Heart right ventricle (tissue), 16 donors: ENCODE measurements at regions not wholly inside any gene's neighbourhood (a gene's known extent, or its start where the extent isn't known, plus 50 kb on each side); places are given as distances from the start of the nearest gene placed in this dataset.

Source experiments
- ATAC-seq, 8 donors: fragments of 200-7000 bp; cut with Tn5 transposase; one replicate each; pipeline ENCODE4 v1.9.1; 2020; ENCODE audit warnings: mild to moderate bottlenecking in 8 of 8, moderate library complexity in 8 of 8, moderate number of reproducible peaks in 1 of 8
- DNase-seq, 2 donors: peaks; one replicate each; pipeline ENCODE4 v3.0.0-alpha.2; 2020
- H3K27ac ChIP-seq, 10 donors: fragments of 200-600 bp; sonication (generic) in 2 of 10; one replicate each; pipeline versions ENCODE4 v1.5.0 to v1.8.0; 2020 to 2022; ENCODE audit warnings: mild to moderate bottlenecking in 3 of 10
- H3K27me3 ChIP-seq, 7 donors: fragments of 200-600 bp; one replicate each; pipeline ENCODE4 v1.8.0; 2021 to 2022; ENCODE audit warnings: mild to moderate bottlenecking in 2 of 7
- H3K36me3 ChIP-seq, 9 donors: fragments of 200-600 bp; sonication (generic) in 1 of 9; one replicate each; pipeline versions ENCODE4 v1.5.0 to v1.8.0; 2020 to 2022; ENCODE audit warnings: mild to moderate bottlenecking in 2 of 9
- H3K4me1 ChIP-seq, 9 donors: fragments of 200-600 bp; sonication (generic) in 1 of 9; one replicate each; pipeline versions ENCODE4 v1.5.0 to v1.8.0; 2020 to 2022; ENCODE audit warnings: mild to moderate bottlenecking in 4 of 9
- H3K4me3 ChIP-seq, 10 donors: fragments of 200-600 bp; sonication (generic) in 2 of 10; one replicate each; pipeline versions ENCODE4 v1.5.0 to v1.8.0; 2020 to 2022; ENCODE audit warnings: mild to moderate bottlenecking in 7 of 10, moderate library complexity in 2 of 10
- H3K9me3 ChIP-seq, 11 donors: fragments of 200-600 bp in 10 of 11; sonication (generic) in 2 of 11; one replicate each; pipeline versions ENCODE4 v1.5.0 to v1.8.0; 2013 to 2022; ENCODE audit warnings: mild to moderate bottlenecking in 2 of 11, control low read depth in 1 of 11, moderate library complexity in 1 of 11
- CTCF ChIP-seq, 9 donors: fragments of 200-600 bp; sonication (generic) in 2 of 9; IDR thresholded peaks; one replicate each; pipeline versions ENCODE4 v1.5.0 to v1.8.0; 2021 to 2022; ENCODE audit warnings: antibody characterized with exemption in 9 of 9, mild to moderate bottlenecking in 5 of 9, moderate library complexity in 1 of 9
- WGBS, 2 donors: extraction: QIAGEN DNeasy Blood & Tissue Kit; methylation state at CpG; one replicate each; pipeline ENCODE4 v1.1.7; 2013; ENCODE audit warnings: inconsistent platforms in 1 of 2; 5-methylcytosine and 5-hydroxymethylcytosine counted together
- intact Hi-C, 10 donors: fragments of 100-400 bp; cut with DNase I; formaldehyde crosslinking; loops; one replicate each; pipeline versions ENCODE4 v1.11.1 to v1.14.2; 2022
- donor health status: Arrhythmogenic right ventricular cardiomyopathy.
- donor health status: ischemic (EF 13 %, LVEDD 7.1; RV severe dilation, severe dysfunction).
- donor health status: healthy with polysubstance abuse.
- donor health status: DM: no; HTN: yes; CAD: no.
- donor health status: DM: no; HTN: no; CAD: no.
- donor health status: ischemic (EF 25% LVEDD 6.9; RV normal size, moderate dysfunction).
- donor health status: ischemic (EF 25% LVEDD 5.7; RV mildly dilated, moderate dysfunction).
- donor health status: healthy.
- donor health status: DM: yes; HTN: yes; CAD: no.
- donor health status: Ischemic cardiomyopathy.
- donor health status: ischemic (EF 35%, LVEDD 5.7; RV mildly dilated, moderate dysfunction).
- donor health status: nonischemic (EF 11% LVEDD 7.7; RV severe dilation, severe dysfunction).
- donor health status: DM: yes; HTN: yes; CAD: no.
- donor health status: PGD.
- donor health status: ischemic (EF 29% LVEDD 5.4; RV normal size, mild dysfunction).
- donor health status: nonischemic (EF 23%, LVEDD 6.1; RV moderate dilation, normal function).

DNA sequence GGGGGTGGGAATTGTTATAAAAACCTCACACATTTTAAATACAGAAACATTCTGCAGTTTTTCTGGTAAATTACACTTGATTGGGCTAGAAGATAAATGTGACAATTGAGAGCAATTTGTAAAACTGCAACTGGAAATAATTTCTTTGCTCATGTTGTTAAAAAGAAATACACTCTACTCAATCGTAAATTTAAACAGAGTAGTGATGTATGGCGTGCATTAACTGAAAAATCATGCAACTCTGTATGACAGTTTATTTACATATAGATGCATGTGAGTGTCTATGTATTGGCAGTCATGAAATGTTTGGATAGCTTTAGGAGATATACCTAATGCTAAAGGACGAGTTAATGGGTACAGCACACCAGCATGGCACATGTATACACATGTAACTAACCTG, 554.9 kb downstream of the PRELID2 start:
- ATAC-seq (no peak), DNase-seq (no peak)
- Histone ChIP-seq H3K4me1 (no peaks in the 10 kb centered on the region), H3K27me3 (no peaks in the 10 kb centered on the region), H3K27ac (no peak overlapping the region), H3K9me3 (no peaks in the 10 kb centered on the region), H3K36me3 (no peaks in the 10 kb centered on the region), H3K4me3 (no peak overlapping the region)
- intact Hi-C loops = no loop called here
- no peak for TF ChIP-seq CTCF (IDR thresholded peaks at IDR 0.05)
- 72 to 78% methylated on average over 3 of the region's 3 CpGs for whole genome bisulfite sequencing, 2 donors

DNA sequence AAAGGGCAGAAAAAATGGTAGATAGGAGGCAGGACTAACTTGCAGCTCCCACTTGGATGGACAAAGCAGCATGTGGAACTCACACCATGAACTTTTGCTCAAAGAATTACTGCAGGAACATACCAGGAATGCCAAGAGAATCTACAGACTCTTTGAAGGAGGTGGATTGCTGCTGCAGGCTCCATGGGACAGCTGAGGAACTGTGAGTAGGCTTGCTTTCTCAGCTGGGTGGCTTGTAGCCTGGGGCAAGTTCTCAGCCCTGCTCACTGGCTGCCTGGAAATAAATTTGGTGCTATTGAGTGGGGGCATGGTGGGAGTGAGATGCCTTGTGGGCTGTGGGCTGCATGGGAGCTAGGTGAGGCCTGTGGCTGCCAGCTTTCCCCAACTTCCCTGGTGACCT, 574.5 kb downstream of the PRELID2 start:
- DNase-seq (no peak), ATAC-seq (no peak)
- TF ChIP-seq CTCF (IDR thresholded peaks at IDR 0.05) = no peak
- intact Hi-C loops = no loop called here
- Histone ChIP-seq H3K4me1 (no peaks in the 10 kb centered on the region), H3K27me3 (no peaks in the 10 kb centered on the region), H3K27ac (no peak overlapping the region), H3K4me3 (no peak overlapping the region), H3K9me3 (peaks cover 0 to 10% (median 0%) of the 10 kb centered on the region in 11 donors), H3K36me3 (no peaks in the 10 kb centered on the region)

- Histone ChIP-seq H3K27ac (no peak overlapping the region), H3K27me3 (peaks cover 0 to 5% (median 0%) of the 10 kb centered on the region in 7 donors), H3K36me3 (no peaks in the 10 kb centered on the region), H3K4me3 (no peak overlapping the region), H3K4me1 (peaks cover 0 to 4% (median 0%) of the 10 kb centered on the region in 9 donors), H3K9me3 (no peaks in the 10 kb centered on the region)
- intact Hi-C loops = no loop called here
- no peak for TF ChIP-seq CTCF (IDR thresholded peaks at IDR 0.05)
- ATAC-seq (no peak), DNase-seq (no peak)
- WGBS, 2 donors = 82 to 84% methylated on average over 2 of the region's 2 CpGs
Measured at GRCh38 chr5:145247745-145248040, 587.4 kb downstream of the PRELID2 start.

DNA sequence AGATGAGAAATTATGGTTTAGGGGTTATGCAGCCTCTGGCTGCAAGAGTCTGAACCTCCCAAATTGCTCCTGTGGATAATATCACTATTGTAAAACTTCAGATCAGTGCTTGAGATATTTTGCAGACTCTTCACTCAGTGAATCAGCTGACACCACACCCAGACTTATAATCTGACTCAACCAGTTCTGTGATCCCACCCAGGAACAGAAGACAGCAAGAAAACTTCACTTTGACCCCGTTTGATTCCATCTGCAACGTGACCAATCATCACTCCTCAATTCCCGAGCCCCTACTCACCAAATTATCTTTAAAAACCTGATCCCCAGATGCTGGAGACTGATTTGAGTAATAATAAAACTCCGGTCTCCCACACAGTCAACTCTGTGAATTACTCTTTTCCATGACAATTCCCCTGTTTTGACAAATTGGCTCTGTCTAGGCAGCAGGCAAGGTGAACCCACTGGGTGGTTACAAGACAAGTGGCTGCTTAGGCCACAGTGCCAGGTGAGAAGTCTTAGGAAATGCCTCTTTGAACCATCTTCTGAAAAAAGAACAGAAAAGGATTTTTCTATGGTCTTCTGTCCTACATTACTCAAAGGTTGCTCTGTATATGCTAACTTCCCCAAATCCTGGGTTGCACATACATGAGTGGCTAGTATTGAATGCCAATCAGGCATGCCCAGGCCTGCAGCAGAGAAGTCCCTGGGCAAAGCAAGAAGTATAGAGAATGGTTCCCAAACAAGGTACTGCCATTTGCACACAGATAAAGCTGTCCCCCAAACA, 588.0 kb downstream of the PRELID2 start:
- no peak overlapping the region for H3K27ac ChIP-seq
- 83 to 93% methylated on average over 4 of the region's 4 CpGs for whole genome bisulfite sequencing, 2 donors
- DNase-seq = no peak
- no peak overlapping the region for H3K4me3 ChIP-seq
- no peak for TF ChIP-seq CTCF (IDR thresholded peaks at IDR 0.05)
- intact Hi-C loops = no loop called here
- no peak for ATAC-seq
- no peaks in the 10 kb centered on the region for H3K9me3 ChIP-seq
- H3K27me3 ChIP-seq = peaks cover 0 to 5% (median 0%) of the 10 kb centered on the region in 7 donors
- H3K36me3 ChIP-seq = no peaks in the 10 kb centered on the region
- peaks cover 0 to 4% (median 0%) of the 10 kb centered on the region in 9 donors for H3K4me1 ChIP-seq
